Left renal cortex interstitium (tissue), 4 donors: ENCODE measurements at regions not wholly inside any gene's neighbourhood (a gene's known extent, or its start where the extent isn't known, plus 50 kb on each side); places are given as distances from the start of the nearest gene placed in this dataset.
"Not testable (repeated sequence)": the region's sequence is repeated elsewhere in the genome, so short reads cannot be mapped to it uniquely, and the experiment has no call there.

ENCODE experiments used
- DNase-seq, 4 donors: peaks; one replicate each; pipeline ENCODE4 v3.0.0-alpha.2; 2013; ENCODE audit warnings: low read depth in 4 of 4, low spot score in 2 of 4, missing footprints in 1 of 4

GRCh38 chr16:65831903-65832666, 534.4 kb upstream of the CDH5 start:
- DNase-seq: no peak

GRCh38 chr16:65829076-65829475, 537.4 kb upstream of the CDH5 start:
- DNase-seq: no peak

GRCh38 chr16:65828296-65828695, 538.2 kb upstream of the CDH5 start:
- peak in 1 of 4 donors; percentile 12 for DNase-seq

GRCh38 chr16:65827231-65827630, 539.3 kb upstream of the CDH5 start:
- DNase-seq: no peak

GRCh38 chr16:65825191-65825856, 541.2 kb upstream of the CDH5 start:
- DNase-seq: no peak

GRCh38 chr16:65822148-65822547, 544.3 kb upstream of the CDH5 start:
- DNase-seq: no peak

- no peak for DNase-seq
Observed at GRCh38 chr16:65819136-65819898, 547.2 kb upstream of the CDH5 start.

GRCh38 chr16:65817799-65818198, 548.7 kb upstream of the CDH5 start:
- no peak for DNase-seq

- DNase-seq: no peak
Observed at GRCh38 chr16:65817066-65817465, 549.4 kb upstream of the CDH5 start.

- no peak for DNase-seq
Observed at GRCh38 chr16:65816556-65816955, 549.9 kb upstream of the CDH5 start.

- no peak for DNase-seq
Observed at GRCh38 chr16:65815707-65816106, 550.8 kb upstream of the CDH5 start.

- not testable (repeated sequence) for DNase-seq
Observed at GRCh38 chr16:65813879-65814278, 552.6 kb upstream of the CDH5 start.

- no peak for DNase-seq
Observed at GRCh38 chr16:65809627-65810026, 556.9 kb upstream of the CDH5 start.

- DNase-seq: no peak
Observed at GRCh38 chr16:65808790-65809189, 557.7 kb upstream of the CDH5 start.

GRCh38 chr16:65807858-65808257, 558.6 kb upstream of the CDH5 start:
- DNase-seq: no peak

GRCh38 chr16:65805704-65806103, 560.8 kb upstream of the CDH5 start:
- DNase-seq: not testable (repeated sequence)

GRCh38 chr16:65796481-65796880, 570.0 kb upstream of the CDH5 start:
- DNase-seq: no peak

GRCh38 chr16:65794973-65795372, 571.5 kb upstream of the CDH5 start:
- no peak for DNase-seq

GRCh38 chr16:65793781-65794180, 572.7 kb upstream of the CDH5 start:
- no peak for DNase-seq

- no peak for DNase-seq
Observed at GRCh38 chr16:65790768-65791167, 575.7 kb upstream of the CDH5 start.

- no peak for DNase-seq
Observed at GRCh38 chr16:65789161-65789945, 577.1 kb upstream of the CDH5 start.
